ENCODE measurements at regions not wholly inside any gene's neighbourhood (a gene's known extent, or its start where the extent isn't known, plus 50 kb on each side); places are given as distances from the start of the nearest gene placed in this dataset.

DNA sequence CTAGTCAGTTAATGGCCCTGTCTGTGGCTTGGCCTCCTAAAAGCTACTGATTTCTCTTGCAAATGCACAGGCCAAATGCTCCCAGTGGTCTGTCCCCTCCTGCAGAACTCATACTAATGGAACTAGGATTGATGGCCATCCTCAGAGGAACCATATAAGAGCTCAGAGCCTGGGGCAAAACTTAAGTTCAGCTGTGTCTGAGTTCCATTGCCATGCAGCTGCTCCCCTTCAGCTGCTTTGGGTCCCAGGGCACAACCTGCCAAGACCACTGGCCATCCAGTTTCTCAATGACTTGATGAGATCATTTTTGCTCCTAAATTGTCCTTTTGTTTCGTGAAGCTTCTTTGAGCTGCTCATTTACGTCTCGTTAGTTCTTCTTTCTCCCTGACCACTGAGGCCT is 529.5 kb upstream of the TBL1XR1 start:
- H3K9me3 Mint-ChIP-seq: no peaks in the 10 kb centered on the region
- H3K4me3 Mint-ChIP-seq: no peak overlapping the region
- H3K27me3 Mint-ChIP-seq: no peaks in the 10 kb centered on the region
- no peaks in the 10 kb centered on the region for H3K36me3 Mint-ChIP-seq
- no peak overlapping the region for H3K27ac Mint-ChIP-seq
- peaks cover 20% of the 10 kb centered on the region for H3K4me1 Mint-ChIP-seq

- no peaks in the 10 kb centered on the region for H3K27me3 Mint-ChIP-seq
- H3K4me3 Mint-ChIP-seq: no peak overlapping the region
- H3K36me3 Mint-ChIP-seq: no peaks in the 10 kb centered on the region
- H3K4me1 Mint-ChIP-seq: peaks cover 5% of the 10 kb centered on the region
- no peaks in the 10 kb centered on the region for H3K9me3 Mint-ChIP-seq
- no peak overlapping the region for H3K27ac Mint-ChIP-seq
These were observed 532.8 kb upstream of the TBL1XR1 start for GRCh38 chr3:177729956-177730681.

GRCh38 chr3:177730814-177731213 is 533.5 kb upstream of the TBL1XR1 start:
- Mint-ChIP-seq H3K4me3 (no peak overlapping the region), H3K4me1 (peaks cover 4% of the 10 kb centered on the region), H3K9me3 (no peaks in the 10 kb centered on the region), H3K27ac (no peak overlapping the region), H3K36me3 (no peaks in the 10 kb centered on the region), H3K27me3 (no peaks in the 10 kb centered on the region)

- no peaks in the 10 kb centered on the region for H3K36me3 Mint-ChIP-seq
- peaks cover 4% of the 10 kb centered on the region for H3K4me1 Mint-ChIP-seq
- H3K27ac Mint-ChIP-seq: no peak overlapping the region
- no peaks in the 10 kb centered on the region for H3K27me3 Mint-ChIP-seq
- no peaks in the 10 kb centered on the region for H3K9me3 Mint-ChIP-seq
- H3K4me3 Mint-ChIP-seq: no peak overlapping the region
These were observed 534.5 kb upstream of the TBL1XR1 start for GRCh38 chr3:177731644-177732268.

DNA sequence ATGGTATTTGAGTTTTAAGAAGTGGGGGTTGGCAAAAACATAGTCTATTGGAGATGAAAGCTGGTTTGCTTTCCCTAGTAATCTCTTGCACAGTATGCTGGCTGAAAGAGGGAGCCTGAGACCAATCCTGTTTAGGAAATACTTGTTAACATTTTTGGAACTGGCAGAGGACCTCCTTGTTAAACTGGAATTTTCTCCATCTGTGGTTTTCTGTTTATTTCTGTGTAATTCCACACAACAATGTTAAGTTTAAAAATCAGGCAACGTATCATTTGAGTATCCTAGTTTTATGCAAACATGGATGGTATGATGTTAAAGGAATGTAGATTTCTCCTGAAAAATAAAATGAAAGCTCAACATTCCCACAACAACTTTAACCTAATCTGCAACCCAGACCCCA is 536.0 kb upstream of the TBL1XR1 start:
- Mint-ChIP-seq H3K4me1 (peaks cover 4% of the 10 kb centered on the region), H3K4me3 (no peak overlapping the region), H3K9me3 (no peaks in the 10 kb centered on the region), H3K27ac (no peak overlapping the region), H3K27me3 (no peaks in the 10 kb centered on the region), H3K36me3 (no peaks in the 10 kb centered on the region)

DNA sequence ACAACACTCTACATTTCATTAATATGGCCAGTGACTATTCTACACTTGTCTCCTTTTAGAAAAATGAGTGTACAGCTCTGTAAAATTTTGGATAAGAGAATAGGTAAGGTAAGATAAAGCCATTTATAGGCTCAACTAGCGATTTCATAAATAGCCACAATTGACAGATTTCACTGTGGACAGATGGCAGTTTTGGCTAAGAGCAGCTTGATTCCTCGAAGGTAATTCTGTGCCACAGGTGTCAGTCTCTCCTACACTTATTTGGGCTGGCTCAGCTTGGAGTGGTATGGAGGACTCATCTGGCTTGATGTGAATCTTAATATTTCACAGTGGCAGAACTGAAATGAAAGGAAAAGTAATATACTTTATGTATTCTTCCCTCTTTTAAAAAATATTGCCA is 536.7 kb upstream of the TBL1XR1 start:
- no peak overlapping the region for H3K4me3 Mint-ChIP-seq
- peaks cover 4% of the 10 kb centered on the region for H3K4me1 Mint-ChIP-seq
- no peaks in the 10 kb centered on the region for H3K27me3 Mint-ChIP-seq
- no peaks in the 10 kb centered on the region for H3K36me3 Mint-ChIP-seq
- no peaks in the 10 kb centered on the region for H3K9me3 Mint-ChIP-seq
- H3K27ac Mint-ChIP-seq: no peak overlapping the region

DNA sequence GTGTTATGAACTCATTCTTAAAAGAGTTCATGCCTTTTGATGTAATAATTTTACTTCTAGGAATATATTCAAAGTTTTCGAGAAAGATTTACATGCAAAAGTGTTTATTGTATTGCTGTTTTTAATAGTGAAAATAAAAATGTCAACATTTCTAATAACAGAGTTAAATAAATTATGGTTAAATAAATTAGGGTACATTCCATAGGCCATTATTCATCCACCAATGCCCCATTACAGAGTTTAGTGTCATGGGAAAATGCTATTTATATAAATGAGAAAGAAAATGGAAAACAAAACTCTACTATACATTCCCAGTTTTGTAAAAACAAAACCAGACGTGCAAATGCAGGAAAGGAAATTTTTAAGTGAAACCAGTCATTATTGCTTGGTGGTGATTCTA is 538.1 kb upstream of the TBL1XR1 start:
- H3K9me3 Mint-ChIP-seq: no peaks in the 10 kb centered on the region
- H3K27ac Mint-ChIP-seq: no peak overlapping the region
- H3K27me3 Mint-ChIP-seq: no peaks in the 10 kb centered on the region
- H3K36me3 Mint-ChIP-seq: no peaks in the 10 kb centered on the region
- no peak overlapping the region for H3K4me3 Mint-ChIP-seq
- peaks cover 4% of the 10 kb centered on the region for H3K4me1 Mint-ChIP-seq

DNA sequence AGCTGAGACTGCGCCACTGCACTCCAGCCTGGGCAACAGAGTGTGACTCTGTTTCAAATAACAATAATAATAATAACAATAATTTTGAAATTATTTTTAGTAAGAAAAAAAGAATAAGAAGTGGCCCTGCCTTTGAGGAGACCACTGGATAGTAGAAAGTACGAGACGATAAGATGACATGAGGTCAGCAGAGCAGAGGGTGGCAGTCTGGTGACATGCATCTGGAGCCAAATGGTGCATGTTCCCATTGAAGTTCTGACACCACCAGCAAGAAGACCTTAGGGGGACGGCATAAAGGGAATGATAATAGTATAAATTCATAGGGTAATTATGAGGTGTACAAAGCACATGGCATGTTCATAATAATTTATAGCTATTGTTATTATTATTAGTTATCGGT is 542.2 kb upstream of the TBL1XR1 start:
- Mint-ChIP-seq H3K27ac (no peak overlapping the region), H3K9me3 (no peaks in the 10 kb centered on the region), H3K4me3 (no peak overlapping the region), H3K27me3 (no peaks in the 10 kb centered on the region), H3K4me1 (no peaks in the 10 kb centered on the region), H3K36me3 (peaks cover 2% of the 10 kb centered on the region)

DNA sequence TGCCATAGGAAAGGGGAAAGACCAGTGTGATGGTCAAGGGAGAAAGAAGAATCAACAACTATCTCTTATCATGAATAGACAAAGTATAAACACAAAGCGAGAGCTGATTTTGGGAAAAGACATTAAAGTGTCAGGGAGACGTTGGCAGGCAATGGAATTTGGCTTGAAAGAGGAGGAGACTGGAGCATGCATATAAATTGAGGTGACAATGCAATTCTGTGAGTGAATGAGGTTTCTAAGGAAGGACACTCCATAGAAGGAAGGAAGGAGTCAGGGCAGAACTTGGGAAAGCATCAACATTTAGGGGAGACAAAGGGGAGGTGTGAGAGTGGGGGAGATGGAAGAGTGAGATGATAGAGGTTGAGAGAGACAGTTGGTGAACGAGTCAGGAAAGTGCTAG is 543.0 kb upstream of the TBL1XR1 start:
- H3K4me1 Mint-ChIP-seq: no peaks in the 10 kb centered on the region
- peaks cover 2% of the 10 kb centered on the region for H3K36me3 Mint-ChIP-seq
- no peak overlapping the region for H3K27ac Mint-ChIP-seq
- no peaks in the 10 kb centered on the region for H3K27me3 Mint-ChIP-seq
- H3K4me3 Mint-ChIP-seq: no peak overlapping the region
- no peaks in the 10 kb centered on the region for H3K9me3 Mint-ChIP-seq

- no peaks in the 10 kb centered on the region for H3K27me3 Mint-ChIP-seq
- H3K4me1 Mint-ChIP-seq: no peaks in the 10 kb centered on the region
- no peak overlapping the region for H3K27ac Mint-ChIP-seq
- no peak overlapping the region for H3K4me3 Mint-ChIP-seq
- peaks cover 2% of the 10 kb centered on the region for H3K36me3 Mint-ChIP-seq
- H3K9me3 Mint-ChIP-seq: no peaks in the 10 kb centered on the region
These were observed 545.0 kb upstream of the TBL1XR1 start for GRCh38 chr3:177742273-177742672.

GRCh38 chr3:177743173-177743890 is 546.0 kb upstream of the TBL1XR1 start:
- H3K4me1 Mint-ChIP-seq: no peaks in the 10 kb centered on the region
- H3K27ac Mint-ChIP-seq: no peak overlapping the region
- no peaks in the 10 kb centered on the region for H3K27me3 Mint-ChIP-seq
- H3K4me3 Mint-ChIP-seq: no peak overlapping the region
- no peaks in the 10 kb centered on the region for H3K9me3 Mint-ChIP-seq
- H3K36me3 Mint-ChIP-seq: peaks cover 2% of the 10 kb centered on the region

- H3K36me3 Mint-ChIP-seq: peaks cover 2% of the 10 kb centered on the region
- no peak overlapping the region for H3K4me3 Mint-ChIP-seq
- H3K27ac Mint-ChIP-seq: peak overlapping the region; percentile 36
- no peaks in the 10 kb centered on the region for H3K9me3 Mint-ChIP-seq
- H3K27me3 Mint-ChIP-seq: no peaks in the 10 kb centered on the region
- no peaks in the 10 kb centered on the region for H3K4me1 Mint-ChIP-seq
These were observed 547.8 kb upstream of the TBL1XR1 start for GRCh38 chr3:177744873-177745606.

DNA sequence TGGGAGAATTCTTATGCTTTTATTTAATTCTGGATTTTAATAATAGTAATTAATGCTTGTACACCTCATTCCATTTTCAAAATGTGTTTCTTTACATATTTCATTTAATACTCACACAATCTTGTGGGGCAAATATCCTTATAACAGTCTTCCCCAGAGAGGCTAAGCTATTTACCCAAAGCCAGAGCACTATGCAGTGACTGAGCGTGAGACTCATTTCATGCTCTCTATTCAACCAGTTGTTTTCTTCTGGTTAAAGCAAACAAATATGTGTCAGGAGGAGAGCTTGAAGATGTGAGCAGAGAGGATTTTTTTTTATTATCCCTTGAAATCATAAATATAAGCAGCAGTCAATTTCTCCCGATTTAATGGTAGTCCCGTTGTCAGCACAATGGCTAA is 548.3 kb upstream of the TBL1XR1 start:
- Mint-ChIP-seq H3K27ac (peak overlapping the region; percentile 36), H3K4me3 (no peak overlapping the region), H3K4me1 (no peaks in the 10 kb centered on the region), H3K36me3 (peaks cover 2% of the 10 kb centered on the region), H3K9me3 (no peaks in the 10 kb centered on the region), H3K27me3 (no peaks in the 10 kb centered on the region)

DNA sequence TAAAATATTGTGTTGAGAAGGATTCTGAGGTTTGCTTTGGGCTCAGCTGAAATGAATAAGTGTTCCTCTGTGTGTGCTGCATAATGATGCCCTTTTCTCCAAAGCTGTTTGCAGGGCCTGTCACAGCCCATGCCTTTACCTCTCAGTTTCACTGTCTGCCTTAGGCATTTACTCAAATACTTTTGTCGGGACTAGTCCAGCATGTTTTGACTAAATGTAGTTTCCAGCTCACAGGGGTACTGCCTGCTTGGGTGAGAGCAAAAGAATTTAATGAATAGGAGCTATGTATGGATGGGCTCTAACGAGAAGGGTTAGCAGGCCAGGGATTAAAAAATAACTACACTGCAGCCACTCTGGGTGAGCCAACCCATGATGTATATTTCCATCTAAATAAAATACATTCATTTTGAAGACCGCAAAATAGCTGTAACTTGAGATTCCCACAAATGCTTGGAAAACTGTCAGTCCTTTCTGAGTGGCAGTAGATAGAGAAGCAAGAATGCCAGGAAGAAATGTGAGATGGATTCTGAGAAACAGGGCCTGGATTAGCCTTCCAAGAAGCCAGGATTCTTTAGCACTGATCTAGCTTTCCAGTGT is 549.2 kb upstream of the TBL1XR1 start:
- no peaks in the 10 kb centered on the region for H3K27me3 Mint-ChIP-seq
- H3K36me3 Mint-ChIP-seq: peaks cover 2% of the 10 kb centered on the region
- no peak overlapping the region for H3K4me3 Mint-ChIP-seq

GRCh38 chr3:177749836-177750235 is 552.6 kb upstream of the TBL1XR1 start:
- no peak overlapping the region for H3K27ac Mint-ChIP-seq
- no peak overlapping the region for H3K4me3 Mint-ChIP-seq
- no peaks in the 10 kb centered on the region for H3K4me1 Mint-ChIP-seq
- no peaks in the 10 kb centered on the region for H3K36me3 Mint-ChIP-seq
- H3K9me3 Mint-ChIP-seq: no peaks in the 10 kb centered on the region
- H3K27me3 Mint-ChIP-seq: no peaks in the 10 kb centered on the region

More for the DNA sequence above, 549.2 kb upstream of the TBL1XR1 start:
- H3K4me1 Mint-ChIP-seq: no peaks in the 10 kb centered on the region
- H3K9me3 Mint-ChIP-seq: no peaks in the 10 kb centered on the region
- no peak overlapping the region for H3K27ac Mint-ChIP-seq

All from activated naive CD4-positive, alpha-beta T cell treated with anti-CD3 and anti-CD28 coated beads, Interleukin-2, amount 50 U/mL, for 24 hours (primary cell).